ENCODE measurements at regions not wholly inside any gene's neighbourhood (a gene's known extent, or its start where the extent isn't known, plus 50 kb on each side); places are given as distances from the start of the nearest gene placed in this dataset.
"Not testable (repeated sequence)": the region's sequence is repeated elsewhere in the genome, so short reads cannot be mapped to it uniquely, and the experiment has no call there.

GRCh38 chr2:72078773-72079172, 68.9 kb downstream of the CYP26B1 start:
- no peaks in the 10 kb centered on the region for H3K4me1 Mint-ChIP-seq
- peaks cover 0 to 10% (median 3%) of the 10 kb centered on the region in 3 donors for H3K9me3 Mint-ChIP-seq
- no peaks in the 10 kb centered on the region for H3K36me3 Mint-ChIP-seq
- no peak overlapping the region for H3K27ac Mint-ChIP-seq
- peaks cover 4% of the 10 kb centered on the region for H3K27me3 Mint-ChIP-seq
- H3K4me3 Mint-ChIP-seq = no peak overlapping the region

- Mint-ChIP-seq H3K4me3 (no peak overlapping the region), H3K27me3 (peaks cover 4% of the 10 kb centered on the region), H3K4me1 (no peaks in the 10 kb centered on the region), H3K36me3 (no peaks in the 10 kb centered on the region), H3K9me3 (peaks cover 1 to 15% (median 7%) of the 10 kb centered on the region in 3 donors), H3K27ac (no peak overlapping the region)
Measured at GRCh38 chr2:72077702-72078169, 69.9 kb downstream of the CYP26B1 start.

GRCh38 chr2:72073373-72073772, 74.3 kb downstream of the CYP26B1 start:
- peaks cover 1 to 15% (median 14%) of the 10 kb centered on the region in 3 donors for H3K9me3 Mint-ChIP-seq
- H3K4me3 Mint-ChIP-seq, H3K27ac Mint-ChIP-seq, H3K27me3 Mint-ChIP-seq, H3K36me3 Mint-ChIP-seq, H3K4me1 Mint-ChIP-seq: not testable (repeated sequence)

DNA sequence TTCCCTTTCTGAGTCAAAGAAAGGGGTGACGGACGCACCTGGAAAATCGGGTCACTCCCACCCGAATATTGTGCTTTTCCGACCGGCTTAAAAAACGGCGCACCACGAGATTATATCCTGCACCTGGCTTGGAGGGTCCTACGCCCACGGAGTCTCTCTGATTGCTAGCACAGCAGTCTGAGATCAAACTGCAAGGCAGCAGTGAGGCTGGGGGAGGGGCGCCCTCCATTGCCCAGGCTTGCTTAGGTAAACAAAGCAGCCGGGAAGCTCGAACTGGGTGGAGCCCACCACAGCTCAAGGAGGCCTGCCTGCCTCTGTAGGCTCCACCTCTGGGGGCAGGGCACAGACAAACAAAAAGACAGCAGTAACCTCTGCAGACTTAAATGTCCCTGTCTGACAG, 83.5 kb downstream of the CYP26B1 start:
- H3K4me1 Mint-ChIP-seq, H3K27me3 Mint-ChIP-seq, H3K36me3 Mint-ChIP-seq, H3K4me3 Mint-ChIP-seq, H3K9me3 Mint-ChIP-seq, H3K27ac Mint-ChIP-seq: not testable (repeated sequence)

- no peaks in the 10 kb centered on the region for H3K4me1 Mint-ChIP-seq
- H3K27me3 Mint-ChIP-seq = peaks cover 3% of the 10 kb centered on the region
- H3K27ac Mint-ChIP-seq = no peak overlapping the region
- H3K36me3 Mint-ChIP-seq = no peaks in the 10 kb centered on the region
- no peak overlapping the region for H3K4me3 Mint-ChIP-seq
- peaks cover 0 to 4% (median 0%) of the 10 kb centered on the region in 3 donors for H3K9me3 Mint-ChIP-seq
Measured at GRCh38 chr2:72062336-72062735, 85.3 kb downstream of the CYP26B1 start.

- H3K27me3 Mint-ChIP-seq = peaks cover 1% of the 10 kb centered on the region
- H3K27ac Mint-ChIP-seq = no peak overlapping the region
- H3K36me3 Mint-ChIP-seq = no peaks in the 10 kb centered on the region
- H3K4me3 Mint-ChIP-seq = no peak overlapping the region
- H3K9me3 Mint-ChIP-seq = peaks cover 0 to 5% (median 2%) of the 10 kb centered on the region in 3 donors
- H3K4me1 Mint-ChIP-seq = no peaks in the 10 kb centered on the region
Measured at GRCh38 chr2:72057308-72057707, 90.4 kb downstream of the CYP26B1 start.

DNA sequence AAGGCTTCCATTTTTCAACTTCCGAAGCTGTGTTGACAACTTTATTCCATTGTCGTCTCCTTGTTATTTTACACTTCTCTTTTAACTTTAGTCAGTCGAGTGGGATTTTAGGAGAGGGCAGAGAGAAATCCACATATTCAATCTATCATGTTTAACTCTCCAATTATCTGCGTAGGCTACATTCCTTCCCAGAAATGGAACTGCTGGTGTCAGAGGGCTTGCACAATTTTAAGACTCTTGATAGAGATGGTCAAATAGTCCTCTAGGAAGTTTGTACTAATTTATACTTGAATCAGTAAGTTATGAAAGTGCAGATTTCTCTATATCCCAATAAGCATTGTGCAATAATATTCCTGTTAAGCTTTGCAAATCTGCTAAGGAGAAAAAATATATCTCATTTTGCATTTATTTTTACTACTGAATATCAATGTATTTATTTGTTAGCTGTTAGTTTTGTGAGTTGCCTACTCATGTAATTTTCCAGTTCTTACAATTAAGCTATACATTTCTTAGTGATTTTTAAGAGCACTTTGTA, 95.6 kb downstream of the CYP26B1 start:
- no peak overlapping the region for H3K27ac Mint-ChIP-seq
- H3K4me3 Mint-ChIP-seq = no peak overlapping the region
- H3K27me3 Mint-ChIP-seq = no peaks in the 10 kb centered on the region
- H3K36me3 Mint-ChIP-seq = no peaks in the 10 kb centered on the region
- no peaks in the 10 kb centered on the region for H3K4me1 Mint-ChIP-seq
- peaks cover 3 to 4% (median 3%) of the 10 kb centered on the region in 3 donors for H3K9me3 Mint-ChIP-seq

DNA sequence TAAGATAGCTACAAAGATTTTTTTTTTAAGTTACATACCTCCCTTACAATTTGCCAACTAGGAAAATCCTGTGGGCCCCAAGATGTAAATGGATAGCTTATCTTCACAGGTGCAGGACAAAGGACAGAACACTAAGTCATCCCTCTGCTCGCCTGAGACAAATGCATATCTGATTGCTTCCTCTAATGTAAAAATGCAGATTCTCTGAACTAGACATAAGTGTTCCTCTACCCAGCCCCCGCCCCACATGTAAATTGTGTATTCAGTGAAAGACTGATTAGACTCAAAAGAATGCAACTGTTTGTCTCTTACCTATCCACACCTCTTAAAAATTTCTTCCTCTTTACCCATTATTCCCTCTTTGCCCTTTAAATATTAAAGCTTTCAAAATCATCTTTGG, 96.5 kb downstream of the CYP26B1 start:
- Mint-ChIP-seq H3K36me3 (no peaks in the 10 kb centered on the region), H3K4me3 (no peak overlapping the region), H3K27ac (no peak overlapping the region), H3K9me3 (peaks cover 1 to 4% (median 3%) of the 10 kb centered on the region in 3 donors), H3K4me1 (no peaks in the 10 kb centered on the region), H3K27me3 (no peaks in the 10 kb centered on the region)

- H3K9me3 Mint-ChIP-seq = peaks cover 1 to 4% (median 1%) of the 10 kb centered on the region in 3 donors
- no peak overlapping the region for H3K4me3 Mint-ChIP-seq
- no peaks in the 10 kb centered on the region for H3K4me1 Mint-ChIP-seq
- no peaks in the 10 kb centered on the region for H3K27me3 Mint-ChIP-seq
- H3K36me3 Mint-ChIP-seq = no peaks in the 10 kb centered on the region
- no peak overlapping the region for H3K27ac Mint-ChIP-seq
Measured at GRCh38 chr2:72050734-72051133, 96.9 kb downstream of the CYP26B1 start.

DNA sequence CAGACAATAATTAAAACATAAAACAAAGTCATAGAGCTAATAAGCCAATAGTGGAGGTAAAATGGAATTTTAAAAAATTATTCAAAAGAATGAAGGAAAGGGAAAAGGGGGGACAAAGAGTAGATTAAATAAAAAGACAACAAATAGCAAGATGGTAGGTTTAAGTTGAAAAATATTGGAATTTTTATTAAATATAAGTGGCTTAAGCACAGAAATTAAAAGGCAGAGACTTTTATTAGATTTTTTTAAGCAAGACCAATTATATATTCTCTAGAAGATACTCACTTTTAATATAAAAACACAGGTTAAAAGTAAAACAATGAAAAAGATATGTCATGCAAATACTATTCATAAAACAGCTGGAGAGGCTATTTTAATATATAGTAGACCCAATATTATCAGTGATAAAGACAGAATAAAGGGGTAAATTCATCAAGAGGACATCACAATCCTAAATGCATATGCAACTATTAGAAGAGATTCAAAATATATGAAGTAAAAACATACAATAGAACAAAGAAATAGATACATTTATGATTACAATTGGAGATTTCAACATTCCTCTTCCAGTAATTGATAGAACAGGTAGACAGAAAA, 98.7 kb downstream of the CYP26B1 start:
- Mint-ChIP-seq H3K27me3 (no peaks in the 10 kb centered on the region), H3K36me3 (no peaks in the 10 kb centered on the region), H3K27ac (no peak overlapping the region), H3K9me3 (peaks cover 1 to 10% (median 5%) of the 10 kb centered on the region in 3 donors), H3K4me3 (no peak overlapping the region), H3K4me1 (no peaks in the 10 kb centered on the region)

- H3K9me3 Mint-ChIP-seq = peaks cover 3 to 25% (median 5%) of the 10 kb centered on the region in 3 donors
- H3K27ac Mint-ChIP-seq = no peak overlapping the region
- H3K36me3 Mint-ChIP-seq = no peaks in the 10 kb centered on the region
- H3K4me3 Mint-ChIP-seq = no peak overlapping the region
- peaks cover 3% of the 10 kb centered on the region for H3K27me3 Mint-ChIP-seq
- H3K4me1 Mint-ChIP-seq = no peaks in the 10 kb centered on the region
Measured at GRCh38 chr2:72043985-72044384, 103.7 kb downstream of the CYP26B1 start.

GRCh38 chr2:72041638-72042111, 106.0 kb downstream of the CYP26B1 start:
- Mint-ChIP-seq H3K27ac (no peak overlapping the region), H3K4me1 (no peaks in the 10 kb centered on the region), H3K9me3 (peaks cover 1 to 21% (median 3%) of the 10 kb centered on the region in 3 donors), H3K36me3 (no peaks in the 10 kb centered on the region), H3K27me3 (peaks cover 3% of the 10 kb centered on the region), H3K4me3 (no peak overlapping the region)

DNA sequence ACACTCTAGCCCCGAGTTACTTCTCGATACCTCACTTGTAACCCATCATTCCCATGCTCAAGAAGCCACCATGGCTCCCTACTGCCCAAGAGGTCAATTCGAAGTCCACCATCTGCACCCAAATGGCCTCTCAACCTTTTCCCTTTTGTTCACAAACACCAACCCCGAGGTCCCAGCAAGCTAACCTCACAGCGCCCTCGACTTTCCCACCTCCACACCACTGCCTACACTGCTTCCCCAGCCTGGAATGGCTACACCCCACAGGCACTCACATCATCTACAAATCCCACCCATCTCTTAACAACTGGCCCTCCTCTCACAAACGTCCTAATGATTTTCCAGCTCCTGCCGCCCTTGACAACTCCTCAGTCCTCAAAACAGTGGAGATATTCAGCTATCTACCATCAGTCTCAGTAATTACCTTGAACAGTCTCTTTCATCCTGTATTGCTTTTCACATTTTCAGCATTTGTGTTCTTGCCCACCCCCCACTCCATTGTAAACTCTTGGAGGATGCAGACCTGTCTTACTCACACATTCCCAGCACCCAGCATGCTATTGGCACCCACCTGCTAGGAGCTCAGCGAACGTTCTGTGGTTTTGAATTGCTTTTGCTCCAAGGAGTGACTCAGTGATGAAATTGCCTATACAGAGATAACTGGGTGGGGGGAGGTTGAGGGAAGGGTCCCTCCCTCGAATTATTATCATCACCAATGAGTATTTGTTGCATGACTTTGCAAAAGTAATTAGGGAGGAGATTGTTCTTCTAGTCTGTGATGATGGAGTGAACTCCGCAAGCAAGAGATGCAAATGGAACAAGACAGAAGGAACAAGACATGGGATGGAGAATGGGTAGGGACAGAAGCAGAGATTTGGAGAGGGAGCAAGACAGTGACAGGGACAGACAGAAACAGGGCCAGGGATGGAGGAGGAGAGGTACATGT, 106.8 kb downstream of the CYP26B1 start:
- Mint-ChIP-seq H3K4me1 (no peaks in the 10 kb centered on the region), H3K9me3 (peaks cover 1 to 21% (median 3%) of the 10 kb centered on the region in 3 donors), H3K4me3 (no peak overlapping the region), H3K36me3 (no peaks in the 10 kb centered on the region), H3K27ac (no peak overlapping the region), H3K27me3 (peaks cover 3% of the 10 kb centered on the region)

DNA sequence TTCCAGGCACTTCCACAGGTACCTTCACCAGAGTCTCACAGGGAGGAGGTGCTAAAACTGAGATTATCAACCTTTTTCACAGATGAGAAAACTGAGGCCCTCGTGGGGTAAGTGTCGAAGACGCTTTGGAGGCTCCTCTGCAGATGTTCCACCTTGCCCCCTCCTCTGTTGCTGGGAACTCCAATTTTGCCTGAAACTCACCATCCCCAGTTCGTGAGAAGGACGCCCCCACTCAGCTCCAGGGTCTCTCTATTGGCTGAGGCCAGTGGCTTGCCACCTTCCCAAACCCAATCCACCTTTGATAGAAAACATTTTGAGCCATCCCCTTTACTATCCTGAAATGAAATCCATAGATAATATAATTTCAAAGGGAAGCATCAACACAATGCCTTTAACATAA, 109.1 kb downstream of the CYP26B1 start:
- Mint-ChIP-seq H3K27ac (no peak overlapping the region), H3K4me1 (peaks cover 0 to 1% (median 0%) of the 10 kb centered on the region in 3 donors), H3K27me3 (peaks cover 3% of the 10 kb centered on the region), H3K9me3 (peaks cover 0 to 11% (median 1%) of the 10 kb centered on the region in 3 donors), H3K4me3 (no peak overlapping the region), H3K36me3 (no peaks in the 10 kb centered on the region)

GRCh38 chr2:72037261-72037666, 110.4 kb downstream of the CYP26B1 start:
- H3K27me3 Mint-ChIP-seq = peaks cover 6% of the 10 kb centered on the region
- H3K4me1 Mint-ChIP-seq = peaks cover 0 to 1% (median 0%) of the 10 kb centered on the region in 3 donors
- peaks cover 0 to 3% (median 1%) of the 10 kb centered on the region in 3 donors for H3K9me3 Mint-ChIP-seq
- no peak overlapping the region for H3K4me3 Mint-ChIP-seq
- H3K27ac Mint-ChIP-seq = no peak overlapping the region
- no peaks in the 10 kb centered on the region for H3K36me3 Mint-ChIP-seq
